Mammary epithelial cell (primary cell): ENCODE measurements at regions not wholly inside any gene's neighbourhood (a gene's known extent, or its start where the extent isn't known, plus 50 kb on each side); places are given as distances from the start of the nearest gene placed in this dataset.

Experiments
- EZH2 ChIP-seq: IDR thresholded peaks from 2 replicates; pipeline ENCODE4 v1.6.1; 2012; ENCODE audit warnings: low read length, inconsistent platforms, borderline replicate concordance
- TF ChIP-seq, protein P1 (sequence below), 2 donors: IDR thresholded peaks in 1 of 2; conservative IDR thresholded peaks in 1 of 2; 2 replicates each; pipeline ENCODE4 v1.5.1; 2011 to 2012; ENCODE audit warnings: inconsistent platforms in 2 of 2, low read length in 2 of 2, mild to moderate bottlenecking in 2 of 2, control low read depth in 1 of 2, low read depth in 1 of 2; ENCODE audit not compliant: insufficient read depth in 1 of 2; ENCODE audit errors: extremely low read depth in 1 of 2

DNA sequence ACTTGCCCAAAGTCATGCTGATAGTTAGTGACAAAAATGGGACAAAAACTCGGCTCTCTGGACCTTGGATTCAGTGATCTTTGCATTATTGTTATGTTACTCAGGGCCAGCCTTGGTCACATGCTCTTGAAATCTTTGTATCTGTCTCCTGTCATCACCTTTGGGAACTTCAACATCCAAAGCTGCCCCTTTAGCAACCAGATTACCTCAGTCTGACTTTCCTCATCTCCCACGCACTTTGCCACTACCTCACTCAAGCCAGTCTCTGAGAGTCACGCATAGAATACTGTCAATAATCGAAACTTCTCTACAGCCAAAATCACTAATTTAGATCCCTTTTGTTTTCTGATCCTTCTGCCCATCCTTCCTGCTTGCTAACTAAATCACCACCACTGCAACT is 90.8 kb upstream of the DAAM1 start:
- TF ChIP-seq, protein P1, sequence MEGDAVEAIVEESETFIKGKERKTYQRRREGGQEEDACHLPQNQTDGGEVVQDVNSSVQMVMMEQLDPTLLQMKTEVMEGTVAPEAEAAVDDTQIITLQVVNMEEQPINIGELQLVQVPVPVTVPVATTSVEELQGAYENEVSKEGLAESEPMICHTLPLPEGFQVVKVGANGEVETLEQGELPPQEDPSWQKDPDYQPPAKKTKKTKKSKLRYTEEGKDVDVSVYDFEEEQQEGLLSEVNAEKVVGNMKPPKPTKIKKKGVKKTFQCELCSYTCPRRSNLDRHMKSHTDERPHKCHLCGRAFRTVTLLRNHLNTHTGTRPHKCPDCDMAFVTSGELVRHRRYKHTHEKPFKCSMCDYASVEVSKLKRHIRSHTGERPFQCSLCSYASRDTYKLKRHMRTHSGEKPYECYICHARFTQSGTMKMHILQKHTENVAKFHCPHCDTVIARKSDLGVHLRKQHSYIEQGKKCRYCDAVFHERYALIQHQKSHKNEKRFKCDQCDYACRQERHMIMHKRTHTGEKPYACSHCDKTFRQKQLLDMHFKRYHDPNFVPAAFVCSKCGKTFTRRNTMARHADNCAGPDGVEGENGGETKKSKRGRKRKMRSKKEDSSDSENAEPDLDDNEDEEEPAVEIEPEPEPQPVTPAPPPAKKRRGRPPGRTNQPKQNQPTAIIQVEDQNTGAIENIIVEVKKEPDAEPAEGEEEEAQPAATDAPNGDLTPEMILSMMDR (conservative IDR thresholded peaks at IDR 0.05 in 1 of 2, IDR thresholded peaks at IDR 0.05 in 1 of 2; ENCODE audit: extremely low read depth in 1 of 2, insufficient read depth in 1 of 2, low read depth in 1 of 2, low read length in 2 of 2) = no peak
- TF ChIP-seq EZH2 = no peak
